HG02610 (cell line): ENCODE measurements at regions not wholly inside any gene's neighbourhood (a gene's known extent, or its start where the extent isn't known, plus 50 kb on each side); places are given as distances from the start of the nearest gene placed in this dataset.
"Not testable (repeated sequence)": the region's sequence is repeated elsewhere in the genome, so short reads cannot be mapped to it uniquely, and the experiment has no call there.

ENCODE experiments used
- ATAC-seq: cut with Tn5 transposase; IDR thresholded peaks from one replicate; pipeline ENCODE4 v1.9.1; 2021; ENCODE audit warnings: mild to moderate bottlenecking, moderate library complexity; ENCODE audit not compliant: unreplicated experiment

GRCh38 chr2:53610260-53610659 lies 157.3 kb upstream of the CHAC2 start:
- no peak for ATAC-seq

GRCh38 chr2:53609551-53609950 lies 158.1 kb upstream of the CHAC2 start:
- ATAC-seq, result no peak

- no peak for ATAC-seq
Measured at GRCh38 chr2:53608293-53608692, 159.3 kb upstream of the CHAC2 start.

- ATAC-seq, result no peak
Measured at GRCh38 chr2:53600815-53601214, 166.8 kb upstream of the CHAC2 start.

- ATAC-seq, result not testable (repeated sequence)
Measured at GRCh38 chr2:53586733-53587612, 180.6 kb upstream of the CHAC2 start.

GRCh38 chr2:53584986-53585385 lies 182.6 kb upstream of the CHAC2 start:
- no peak for ATAC-seq

- no peak for ATAC-seq
Measured at GRCh38 chr2:53583583-53583982, 184.0 kb upstream of the CHAC2 start.

- no peak for ATAC-seq
Measured at GRCh38 chr2:53582556-53582955, 185.0 kb upstream of the CHAC2 start.

GRCh38 chr2:53576166-53576565 lies 191.4 kb upstream of the CHAC2 start:
- ATAC-seq, result no peak

GRCh38 chr2:53575721-53576124 lies 191.9 kb upstream of the CHAC2 start:
- no peak for ATAC-seq

- no peak for ATAC-seq
Measured at GRCh38 chr2:53572696-53573095, 194.9 kb upstream of the CHAC2 start.

- ATAC-seq, result no peak
Measured at GRCh38 chr2:53569957-53570727, 197.5 kb upstream of the CHAC2 start.

GRCh38 chr2:53568469-53568868 lies 199.1 kb upstream of the CHAC2 start:
- ATAC-seq, result no peak

GRCh38 chr2:53567073-53567472 lies 200.5 kb upstream of the CHAC2 start:
- no peak for ATAC-seq

- ATAC-seq, result no peak
Measured at GRCh38 chr2:53562407-53562806, 205.2 kb upstream of the CHAC2 start.

- ATAC-seq, result no peak
Measured at GRCh38 chr2:53561155-53561554, 206.4 kb upstream of the CHAC2 start.

- ATAC-seq, result no peak
Measured at GRCh38 chr2:53559302-53559966, 208.2 kb upstream of the CHAC2 start.

- no peak for ATAC-seq
Measured at GRCh38 chr2:53558867-53559266, 208.7 kb upstream of the CHAC2 start.

- no peak for ATAC-seq
Measured at GRCh38 chr2:53549497-53549896, 218.1 kb upstream of the CHAC2 start.

GRCh38 chr2:53545604-53546003 lies 222.0 kb upstream of the CHAC2 start:
- ATAC-seq, result no peak

GRCh38 chr2:53544871-53545558 lies 222.6 kb upstream of the CHAC2 start:
- ATAC-seq, result no peak
